Testis (tissue), 2 donors: ENCODE measurements at regions not wholly inside any gene's neighbourhood (a gene's known extent, or its start where the extent isn't known, plus 50 kb on each side); places are given as distances from the start of the nearest gene placed in this dataset.

Experiments used
- DNase-seq: peaks from one replicate; pipeline ENCODE4 v3.0.0-alpha.2; 2019
- H3K27ac ChIP-seq, 2 donors: fragments of 200-600 bp; sonication (generic); one replicate each; pipeline ENCODE4 v1.5.1; 2019
- H3K27me3 ChIP-seq: fragments of 200-600 bp; sonication (generic); one replicate; pipeline ENCODE4 v1.5.1; 2019
- H3K36me3 ChIP-seq: fragments of 200-600 bp; sonication (generic); one replicate; pipeline ENCODE4 v1.5.1; 2017; ENCODE audit warnings: low read depth; ENCODE audit errors: missing control alignments
- H3K4me1 ChIP-seq: fragments of 200-600 bp; sonication (generic); one replicate; pipeline ENCODE4 v1.5.1; 2019
- H3K4me3 ChIP-seq, 2 donors: fragments of 200-600 bp; sonication (generic); one replicate each; pipeline ENCODE4 v1.5.1; 2017 to 2019
- H3K9me3 ChIP-seq: fragments of 200-600 bp; sonication (generic); one replicate; pipeline ENCODE4 v1.5.1; 2017
- CTCF ChIP-seq, 3 experiments: fragments of 450-650 bp in 2 of 3; fragments of 200-600 bp in 1 of 3; sonication (generic) in 1 of 3; IDR thresholded peaks; one replicate each; pipeline ENCODE4 v1.5.1; 2016 to 2019; ENCODE audit warnings: antibody characterized with exemption in 3 of 3, mild to moderate bottlenecking in 2 of 3, moderate library complexity in 1 of 3
- POLR2A ChIP-seq: fragments of 450-650 bp; IDR thresholded peaks from one replicate; pipeline ENCODE4 v1.6.1; 2017; ENCODE audit warnings: antibody characterized with exemption, mild to moderate bottlenecking, moderate library complexity
- WGBS, 2 donors: methylation state at CpG; one replicate each; pipeline ENCODE4 v1.1.5; 2018; 5-methylcytosine and 5-hydroxymethylcytosine counted together
- intact Hi-C: fragments of 100-400 bp; cut with DNase I; formaldehyde crosslinking; loops from one replicate; pipeline ENCODE4 v1.15.1; 2023; ENCODE audit warnings: low total_unique reads

DNA sequence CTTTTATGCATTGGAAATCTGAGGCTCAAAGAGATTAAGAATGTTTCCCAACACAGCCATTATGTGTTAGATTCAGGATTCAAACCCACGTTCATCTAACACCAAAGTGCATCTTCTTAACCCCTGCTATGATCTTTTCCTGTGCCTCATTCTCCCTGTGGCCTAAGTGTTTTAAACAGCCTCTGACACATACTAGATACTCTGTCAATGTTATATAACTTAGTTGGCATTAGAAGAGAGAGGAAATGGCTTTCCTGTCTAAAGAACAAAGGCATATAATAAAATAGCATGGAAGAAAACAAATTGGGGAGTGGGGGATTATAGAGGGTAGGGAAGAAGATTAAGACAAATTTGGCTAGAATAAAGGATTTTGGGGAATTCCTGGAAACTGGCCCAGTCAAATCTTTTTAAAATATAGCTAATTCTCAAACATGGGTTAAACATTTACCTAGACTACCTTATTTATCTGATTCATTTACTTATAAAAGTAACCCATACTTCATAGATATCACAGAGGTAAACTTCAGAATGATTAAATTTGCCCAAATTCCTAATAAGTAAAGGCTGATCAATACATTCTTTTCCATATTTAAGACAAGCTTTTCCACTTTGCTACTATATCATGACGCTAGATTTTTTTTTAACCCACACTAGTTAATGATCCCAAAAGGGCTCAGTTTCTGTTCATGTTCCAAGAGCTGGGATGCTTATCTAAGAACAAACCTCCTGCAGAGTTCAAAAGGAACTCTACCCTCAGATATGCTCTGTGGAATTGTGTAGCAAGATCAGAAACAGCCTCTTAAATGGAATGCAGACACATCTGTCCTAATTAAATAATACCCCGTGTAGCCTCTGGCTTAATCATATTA lies 122.9 kb upstream of the PTPRG start:
- DNase-seq: no peak
- 46 to 59% methylated on average over 3 of the region's 3 CpGs for WGBS, 2 donors
- TF ChIP-seq CTCF (IDR thresholded peaks at IDR 0.05): no peak
- no peak for TF ChIP-seq POLR2A
- H3K9me3 ChIP-seq: no peaks in the 10 kb centered on the region
- intact Hi-C loops: no loop called here
- H3K36me3 ChIP-seq: no peaks in the 10 kb centered on the region
- H3K4me1 ChIP-seq: no peaks in the 10 kb centered on the region
- no peak overlapping the region for H3K4me3 ChIP-seq
- no peaks in the 10 kb centered on the region for H3K27me3 ChIP-seq
- H3K27ac ChIP-seq: no peak overlapping the region

DNA sequence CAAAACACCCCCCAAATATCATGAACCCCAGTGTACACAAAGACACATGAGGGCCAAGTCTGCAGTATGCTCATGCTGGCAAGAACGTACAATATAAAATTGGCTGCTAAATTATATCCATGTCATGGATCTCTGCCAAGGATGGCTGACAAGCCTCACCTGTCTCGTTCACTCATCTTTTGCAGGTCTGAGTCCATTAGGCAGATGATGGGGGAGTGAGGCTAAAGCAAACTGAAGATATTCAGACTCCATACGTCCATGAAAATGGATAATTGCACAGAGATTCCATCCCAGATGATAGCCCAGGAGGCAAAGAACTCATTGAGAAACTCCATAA lies 122.3 kb upstream of the PTPRG start:
- intact Hi-C loops: no loop called here
- Histone ChIP-seq H3K36me3 (no peaks in the 10 kb centered on the region), H3K9me3 (no peaks in the 10 kb centered on the region), H3K4me3 (no peak overlapping the region), H3K27ac (no peak overlapping the region), H3K4me1 (no peaks in the 10 kb centered on the region), H3K27me3 (no peaks in the 10 kb centered on the region)
- WGBS, 2 donors: 66 to 70% methylated on average over 3 of the region's 3 CpGs
- TF ChIP-seq CTCF (IDR thresholded peaks at IDR 0.05): no peak
- TF ChIP-seq POLR2A: no peak
- no peak for DNase-seq

DNA sequence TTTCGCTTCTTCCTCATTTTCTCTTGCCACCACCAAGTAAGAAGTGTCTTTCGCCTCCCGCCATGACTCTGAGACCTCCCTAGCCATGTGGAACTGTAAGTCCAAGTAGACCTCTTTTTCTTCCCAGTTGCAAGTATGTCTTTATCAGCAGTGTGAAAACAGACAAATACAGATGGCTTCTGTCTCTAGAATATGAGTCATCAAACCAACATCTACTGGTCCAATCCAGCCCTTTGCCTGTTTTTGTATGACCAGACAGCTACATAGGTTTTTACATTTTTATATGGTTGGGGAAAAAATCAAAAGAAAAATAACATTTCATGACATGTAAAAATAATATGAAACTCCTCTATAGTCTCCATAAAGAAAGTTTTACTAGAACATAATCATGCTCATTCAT lies 118.7 kb upstream of the PTPRG start:
- Histone ChIP-seq H3K27me3 (no peaks in the 10 kb centered on the region), H3K9me3 (no peaks in the 10 kb centered on the region), H3K4me3 (no peak overlapping the region), H3K27ac (no peak overlapping the region), H3K4me1 (no peaks in the 10 kb centered on the region), H3K36me3 (no peaks in the 10 kb centered on the region)
- TF ChIP-seq POLR2A: no peak
- no peak for TF ChIP-seq CTCF (IDR thresholded peaks at IDR 0.05)
- intact Hi-C loops: no loop called here
- 87 to 99% methylated on average over 3 of the region's 3 CpGs for WGBS, 2 donors
- no peak for DNase-seq

DNA sequence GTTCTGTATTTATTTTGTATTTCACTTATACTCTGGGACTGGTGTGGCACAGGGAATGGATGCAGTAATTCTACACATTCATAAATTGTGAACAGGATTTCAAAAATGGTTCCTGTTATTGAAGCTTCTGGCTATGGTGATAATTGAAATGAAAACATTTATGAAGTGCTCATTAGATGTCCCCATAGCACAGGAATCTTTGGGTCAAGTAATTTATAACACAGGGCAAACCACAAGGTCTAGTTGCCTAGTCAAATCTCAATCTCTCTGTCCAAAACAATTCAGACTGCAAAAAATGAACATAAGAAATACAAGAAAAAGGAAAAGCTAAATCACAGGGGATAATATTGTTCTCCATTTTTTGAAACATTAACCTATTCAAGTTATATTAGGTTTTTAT lies 117.5 kb upstream of the PTPRG start:
- no peak for DNase-seq
- no peak overlapping the region for H3K27ac ChIP-seq
- no peaks in the 10 kb centered on the region for H3K4me1 ChIP-seq
- H3K36me3 ChIP-seq: no peaks in the 10 kb centered on the region
- no peaks in the 10 kb centered on the region for H3K27me3 ChIP-seq
- H3K4me3 ChIP-seq: no peak overlapping the region
- no peaks in the 10 kb centered on the region for H3K9me3 ChIP-seq
- intact Hi-C loops: no loop called here
- TF ChIP-seq CTCF (IDR thresholded peaks at IDR 0.05): no peak
- TF ChIP-seq POLR2A: no peak

DNA sequence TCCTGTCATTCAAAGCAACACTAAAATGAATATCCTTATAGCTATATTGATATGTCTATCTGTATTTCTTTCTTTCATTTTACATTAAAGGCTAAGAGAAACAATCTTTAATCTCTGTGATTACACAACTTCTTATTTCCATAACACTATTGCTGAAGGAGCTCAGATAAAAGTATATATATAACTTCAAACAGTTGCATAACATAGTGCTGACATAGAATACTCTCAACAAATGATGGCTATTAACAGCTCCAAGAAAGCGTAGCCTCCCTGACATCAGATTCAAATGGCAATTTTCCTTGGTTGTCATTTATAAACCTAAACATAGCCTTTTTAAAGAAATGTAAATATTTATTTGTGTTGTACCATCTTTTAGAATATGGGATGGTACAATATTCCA lies 116.6 kb upstream of the PTPRG start:
- H3K9me3 ChIP-seq: no peaks in the 10 kb centered on the region
- no peaks in the 10 kb centered on the region for H3K27me3 ChIP-seq
- H3K27ac ChIP-seq: no peak overlapping the region
- no peak overlapping the region for H3K4me3 ChIP-seq
- no peaks in the 10 kb centered on the region for H3K4me1 ChIP-seq
- WGBS, 2 donors: 91 to 96% methylated on average over 1 of the region's 1 CpG
- no peaks in the 10 kb centered on the region for H3K36me3 ChIP-seq
- intact Hi-C loops: no loop called here
- TF ChIP-seq CTCF (IDR thresholded peaks at IDR 0.05) (no peak), POLR2A (no peak)
- no peak for DNase-seq
